SK-N-SH (cell line): ENCODE measurements at regions not wholly inside any gene's neighbourhood (a gene's known extent, or its start where the extent isn't known, plus 50 kb on each side); places are given as distances from the start of the nearest gene placed in this dataset.

Experiments used
- CTCF ChIA-PET: fragments of 300-600, 350-600 bp; formaldehyde crosslinking; extraction: SDS; loops from one replicate; lab custom pipeline; 2021; lab: Yijun Ruan, JAX
- POLR2A ChIA-PET: fragments of 350-600 bp; sonication (Branson Sonifier 250); formaldehyde crosslinking; extraction: SDS; loops from one replicate; lab custom pipeline; 2020; ENCODE audit warnings: antibody characterized with exemption, inconsistent platforms; lab: Yijun Ruan, JAX
- DNase-seq: peaks from one replicate; pipeline ENCODE4 v3.0.0; 2012
- H2AFZ ChIP-seq: fragments of 200-600 bp; sonication (generic); 2 replicates; pipeline ENCODE4 v1.8.1; 2016; ENCODE audit warnings: antibody characterized with exemption, mild to moderate bottlenecking, low read depth
- H3F3A ChIP-seq: fragments of 200-600 bp; sonication (generic); replicated peaks from 2 replicates; pipeline ENCODE3; 2016; ENCODE audit warnings: antibody characterized with exemption, mild to moderate bottlenecking; ENCODE audit not compliant: insufficient read depth
- H3K27ac ChIP-seq, 2 experiments: fragments of 200-500 bp in 1 of 2; fragments of 200-600 bp in 1 of 2; sonication (Bioruptor generic) in 1 of 2; sonication (generic), shearing (Covaris generic) in 1 of 2; 2 replicates each; pipeline versions ENCODE4 v1.5.1 to v1.6.1; 2014 to 2016; ENCODE audit warnings: low read depth in 2 of 2, inconsistent platforms in 1 of 2, low read length in 1 of 2, mild to moderate bottlenecking in 1 of 2, mixed read lengths in 1 of 2
- H3K27me3 ChIP-seq: fragments of 200-600 bp; sonication (generic), shearing (Covaris generic); 2 replicates; pipeline ENCODE4 v1.6.1; 2016; ENCODE audit warnings: mixed run types; ENCODE audit not compliant: insufficient read depth
- H3K36me3 ChIP-seq, 2 experiments: fragments of 200-500 bp in 1 of 2; fragments of 200-600 bp in 1 of 2; sonication (Bioruptor generic) in 1 of 2; sonication (generic) in 1 of 2; replicated peaks in 1 of 2; 2 replicates each; pipeline versions ENCODE3 to v1.5.1; 2014 to 2016; ENCODE audit warnings: low read length in 1 of 2, mild to moderate bottlenecking in 1 of 2; ENCODE audit not compliant: insufficient read depth in 2 of 2, control insufficient read depth in 1 of 2
- H3K4me1 ChIP-seq, 2 experiments: fragments of 200-500 bp in 1 of 2; fragments of 200-600 bp in 1 of 2; sonication (Bioruptor generic) in 1 of 2; sonication (generic), shearing (Covaris generic) in 1 of 2; 2 replicates each; pipeline versions ENCODE4 v1.5.1 to v1.6.1; 2014 to 2016; ENCODE audit warnings: low read depth in 1 of 2, low read length in 1 of 2, mixed run types in 1 of 2; ENCODE audit not compliant: insufficient read depth in 2 of 2, control insufficient read depth in 1 of 2
- H3K4me2 ChIP-seq: fragments of 200-600 bp; sonication (generic), shearing (Covaris generic); 2 replicates; pipeline ENCODE4 v1.6.1; 2017; ENCODE audit warnings: mixed run types
- H3K4me3 ChIP-seq, 2 experiments: fragments of 200-500 bp in 1 of 2; fragments of 200-600 bp in 1 of 2; sonication (Bioruptor generic) in 1 of 2; sonication (generic), shearing (Covaris generic) in 1 of 2; 2 replicates each; pipeline versions ENCODE4 v1.5.1 to v1.8.1; 2014 to 2016; ENCODE audit warnings: low read depth in 2 of 2, inconsistent platforms in 1 of 2, low read length in 1 of 2, mild to moderate bottlenecking in 1 of 2, mixed read lengths in 1 of 2, moderate library complexity in 1 of 2
- H3K79me2 ChIP-seq: fragments of 200-600 bp; sonication (generic); 2 replicates; pipeline ENCODE4 v1.8.1; 2017; ENCODE audit warnings: mild to moderate bottlenecking; ENCODE audit not compliant: insufficient read depth
- H3K9ac ChIP-seq: fragments of 200-600 bp; sonication (generic); 2 replicates; pipeline ENCODE4 v1.6.1; 2017; ENCODE audit warnings: mixed run types
- H3K9me2 ChIP-seq: fragments of 200-600 bp; sonication (generic); 2 replicates; pipeline ENCODE4 v1.6.1; 2017; ENCODE audit warnings: mixed run types
- H3K9me3 ChIP-seq: fragments of 200-600 bp; sonication (generic); 2 replicates; pipeline ENCODE4 v1.6.1; 2017; ENCODE audit warnings: mixed run types, mild to moderate bottlenecking, moderate library complexity
- H4K20me1 ChIP-seq: fragments of 200-600 bp; sonication (generic); 2 replicates; pipeline ENCODE4 v1.6.1; 2017; ENCODE audit warnings: mild to moderate bottlenecking, mixed run types; ENCODE audit not compliant: insufficient read depth
- CHD2 ChIP-seq: fragments of 150-350 bp; IDR thresholded peaks from 2 replicates; pipeline ENCODE4 v1.6.1; 2018; ENCODE audit warnings: low read length; ENCODE audit not compliant: partially characterized antibody
- EP300 ChIP-seq, 2 experiments: IDR thresholded peaks; 2 replicates each; pipeline versions ENCODE4 v1.4.0 to v1.6.1; 2012; ENCODE audit warnings: borderline replicate concordance in 1 of 2, low read depth in 1 of 2, low read length in 1 of 2
- FOXJ3 ChIP-seq: sonication (generic); formaldehyde crosslinking; IDR thresholded peaks from 2 replicates; pipeline ENCODE4 v1.5.1; 2020; ENCODE audit warnings: mild to moderate bottlenecking, missing genetic modification reagents
- GATA2 ChIP-seq: sonication (generic); formaldehyde crosslinking; IDR thresholded peaks from 2 replicates; pipeline ENCODE4 v1.5.0; 2020; ENCODE audit warnings: mild to moderate bottlenecking, missing genetic modification reagents
- NFIC ChIP-seq: IDR thresholded peaks from 2 replicates; pipeline ENCODE4 v1.4.0; 2012; ENCODE audit warnings: borderline replicate concordance
- RAD21 ChIP-seq: IDR thresholded peaks from 2 replicates; pipeline ENCODE4 v1.6.1; 2012; ENCODE audit warnings: mild to moderate bottlenecking, low read length
- RCOR1 ChIP-seq: fragments of 150-350 bp; IDR thresholded peaks from 2 replicates; pipeline ENCODE4 v1.6.1; 2017; ENCODE audit warnings: antibody characterized with exemption, low read length
- RXRA ChIP-seq: IDR thresholded peaks from 2 replicates; pipeline ENCODE4 v1.4.0; 2012; ENCODE audit warnings: low read depth, mild to moderate bottlenecking, borderline replicate concordance
- TEAD4 ChIP-seq: IDR thresholded peaks from 2 replicates; pipeline ENCODE4 v1.4.0; 2012; ENCODE audit warnings: mild to moderate bottlenecking, borderline replicate concordance; ENCODE audit not compliant: insufficient read depth
- YY1 ChIP-seq: IDR thresholded peaks from 2 replicates; pipeline ENCODE4 v1.4.0; 2012; ENCODE audit warnings: low read depth, mild to moderate bottlenecking
- WGBS: methylation state at CpG from one replicate; pipeline ENCODE4 v1.1.6; 2017; ENCODE audit warnings: low lambda C conversion rate; 5-methylcytosine and 5-hydroxymethylcytosine counted together
- TF ChIP-seq, protein P1 (sequence below): fragments of 200-600 bp; sonication (generic); IDR thresholded peaks from 2 replicates; pipeline ENCODE4 v1.6.1; 2017; ENCODE audit warnings: antibody characterized with exemption, mild to moderate bottlenecking, moderate library complexity
- TF ChIP-seq, protein P2 (sequence below): IDR thresholded peaks from 2 replicates; pipeline ENCODE4 v1.6.1; 2012; ENCODE audit warnings: mild to moderate bottlenecking, low read depth, low read length, moderate library complexity
- TF ChIP-seq, protein P3 (sequence below): IDR thresholded peaks from 2 replicates; pipeline ENCODE4 v1.4.0; 2012; ENCODE audit warnings: low read depth

DNA sequence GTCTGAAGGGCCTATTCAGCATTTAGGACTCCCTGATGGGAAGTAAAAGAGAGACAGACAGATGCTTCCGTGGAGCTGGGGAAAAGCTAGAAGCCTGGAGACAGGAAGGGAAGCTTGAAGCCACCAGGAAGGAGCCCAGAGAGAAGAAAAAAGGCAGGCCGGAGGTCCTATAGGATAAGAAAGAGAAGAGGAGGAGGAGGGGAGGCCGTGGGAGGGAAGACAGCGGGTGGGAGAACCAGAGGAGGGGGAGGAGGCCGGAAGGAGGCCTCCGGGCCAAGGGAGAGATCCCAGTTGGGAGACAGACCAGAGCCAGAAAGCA lies 107.1 kb upstream of the PKDCC start:
- Histone ChIP-seq H3F3A (no peaks in the 10 kb centered on the region), H3K27ac (no peak overlapping the region), H3K9me3 (no peaks in the 10 kb centered on the region), H3K4me2 (no peak overlapping the region), H3K4me1 (peaks cover 16% of the 10 kb centered on the region in 2 experiments; a peak in 2 of 4 replicates), H3K4me3 (no peak overlapping the region), H3K79me2 (no peaks in the 10 kb centered on the region), H2AFZ (no peak overlapping the region), H3K9ac (no peak overlapping the region), H3K9me2 (no peaks in the 10 kb centered on the region), H3K36me3 (no peaks in the 10 kb centered on the region), H3K27me3 (no peaks in the 10 kb centered on the region), H4K20me1 (no peaks in the 10 kb centered on the region)
- 54% methylated on average over 6 of the region's 6 CpGs for WGBS
- ChIA-PET CTCF (interaction anchor here (0.7 to 1.7 kb wide), 4 partner anchors 13 to 71 kb away, joined by 3 to 5 read pairs (median 4); no protein-coding TSS in a partner anchor), POLR2A (interaction anchor here (1.6 kb wide), 1 partner anchor 105 kb away, joined by 3 read pairs; no protein-coding TSS in a partner anchor)
- TF ChIP-seq YY1: no peak
- no peak for TF ChIP-seq CHD2
- TF ChIP-seq, protein P1, sequence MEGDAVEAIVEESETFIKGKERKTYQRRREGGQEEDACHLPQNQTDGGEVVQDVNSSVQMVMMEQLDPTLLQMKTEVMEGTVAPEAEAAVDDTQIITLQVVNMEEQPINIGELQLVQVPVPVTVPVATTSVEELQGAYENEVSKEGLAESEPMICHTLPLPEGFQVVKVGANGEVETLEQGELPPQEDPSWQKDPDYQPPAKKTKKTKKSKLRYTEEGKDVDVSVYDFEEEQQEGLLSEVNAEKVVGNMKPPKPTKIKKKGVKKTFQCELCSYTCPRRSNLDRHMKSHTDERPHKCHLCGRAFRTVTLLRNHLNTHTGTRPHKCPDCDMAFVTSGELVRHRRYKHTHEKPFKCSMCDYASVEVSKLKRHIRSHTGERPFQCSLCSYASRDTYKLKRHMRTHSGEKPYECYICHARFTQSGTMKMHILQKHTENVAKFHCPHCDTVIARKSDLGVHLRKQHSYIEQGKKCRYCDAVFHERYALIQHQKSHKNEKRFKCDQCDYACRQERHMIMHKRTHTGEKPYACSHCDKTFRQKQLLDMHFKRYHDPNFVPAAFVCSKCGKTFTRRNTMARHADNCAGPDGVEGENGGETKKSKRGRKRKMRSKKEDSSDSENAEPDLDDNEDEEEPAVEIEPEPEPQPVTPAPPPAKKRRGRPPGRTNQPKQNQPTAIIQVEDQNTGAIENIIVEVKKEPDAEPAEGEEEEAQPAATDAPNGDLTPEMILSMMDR: no peak
- TF ChIP-seq RXRA: no peak
- TF ChIP-seq RCOR1: no peak
- no peak for TF ChIP-seq TEAD4
- TF ChIP-seq EP300 (IDR thresholded peaks at IDR 0.05; ENCODE audit: borderline replicate concordance in 1 of 2, low read depth in 1 of 2, low read length in 1 of 2): no peak
- TF ChIP-seq GATA2 (CRISPR knock-in tag): no peak
- TF ChIP-seq, protein P2, sequence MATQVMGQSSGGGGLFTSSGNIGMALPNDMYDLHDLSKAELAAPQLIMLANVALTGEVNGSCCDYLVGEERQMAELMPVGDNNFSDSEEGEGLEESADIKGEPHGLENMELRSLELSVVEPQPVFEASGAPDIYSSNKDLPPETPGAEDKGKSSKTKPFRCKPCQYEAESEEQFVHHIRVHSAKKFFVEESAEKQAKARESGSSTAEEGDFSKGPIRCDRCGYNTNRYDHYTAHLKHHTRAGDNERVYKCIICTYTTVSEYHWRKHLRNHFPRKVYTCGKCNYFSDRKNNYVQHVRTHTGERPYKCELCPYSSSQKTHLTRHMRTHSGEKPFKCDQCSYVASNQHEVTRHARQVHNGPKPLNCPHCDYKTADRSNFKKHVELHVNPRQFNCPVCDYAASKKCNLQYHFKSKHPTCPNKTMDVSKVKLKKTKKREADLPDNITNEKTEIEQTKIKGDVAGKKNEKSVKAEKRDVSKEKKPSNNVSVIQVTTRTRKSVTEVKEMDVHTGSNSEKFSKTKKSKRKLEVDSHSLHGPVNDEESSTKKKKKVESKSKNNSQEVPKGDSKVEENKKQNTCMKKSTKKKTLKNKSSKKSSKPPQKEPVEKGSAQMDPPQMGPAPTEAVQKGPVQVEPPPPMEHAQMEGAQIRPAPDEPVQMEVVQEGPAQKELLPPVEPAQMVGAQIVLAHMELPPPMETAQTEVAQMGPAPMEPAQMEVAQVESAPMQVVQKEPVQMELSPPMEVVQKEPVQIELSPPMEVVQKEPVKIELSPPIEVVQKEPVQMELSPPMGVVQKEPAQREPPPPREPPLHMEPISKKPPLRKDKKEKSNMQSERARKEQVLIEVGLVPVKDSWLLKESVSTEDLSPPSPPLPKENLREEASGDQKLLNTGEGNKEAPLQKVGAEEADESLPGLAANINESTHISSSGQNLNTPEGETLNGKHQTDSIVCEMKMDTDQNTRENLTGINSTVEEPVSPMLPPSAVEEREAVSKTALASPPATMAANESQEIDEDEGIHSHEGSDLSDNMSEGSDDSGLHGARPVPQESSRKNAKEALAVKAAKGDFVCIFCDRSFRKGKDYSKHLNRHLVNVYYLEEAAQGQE: no peak
- no peak for TF ChIP-seq FOXJ3 (CRISPR knock-in tag)
- no peak for DNase-seq

DNA sequence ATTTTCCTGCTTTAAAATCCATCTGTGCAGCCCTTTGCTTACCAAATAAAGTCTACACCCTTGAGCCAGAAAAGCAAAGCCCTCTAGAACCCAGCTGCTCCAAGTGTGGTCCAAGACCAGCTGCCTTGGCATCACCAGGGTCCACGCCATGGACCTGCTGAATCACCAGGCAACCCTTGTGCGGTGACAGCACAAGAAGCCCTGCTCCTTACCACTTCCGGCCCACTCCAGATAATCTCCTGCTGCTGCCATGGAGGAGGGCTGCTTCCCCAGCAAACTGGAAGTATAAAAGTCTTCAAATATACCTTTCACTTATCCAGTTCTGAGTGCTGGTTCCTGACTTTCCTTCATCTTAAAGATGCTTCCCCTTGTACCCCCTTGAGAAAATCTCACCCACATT lies 106.0 kb upstream of the PKDCC start:
- Histone ChIP-seq H3K9me2 (no peaks in the 10 kb centered on the region), H2AFZ (no peak overlapping the region), H3F3A (no peaks in the 10 kb centered on the region), H4K20me1 (no peaks in the 10 kb centered on the region), H3K36me3 (no peaks in the 10 kb centered on the region), H3K79me2 (no peaks in the 10 kb centered on the region), H3K9me3 (no peaks in the 10 kb centered on the region), H3K27ac (no peak overlapping the region), H3K4me2 (no peak overlapping the region), H3K4me3 (no peak overlapping the region), H3K9ac (no peak overlapping the region), H3K4me1 (peaks cover 16 to 19% of the 10 kb centered on the region in 2 experiments; a peak in 3 of 4 replicates), H3K27me3 (no peaks in the 10 kb centered on the region)
- POLR2A ChIA-PET: interaction anchor here (1.6 kb wide), 1 partner anchor 104 kb away, joined by 3 read pairs; no protein-coding TSS in a partner anchor
- no peak for DNase-seq
- TF ChIP-seq RAD21 (no peak), RCOR1 (no peak), NFIC (no peak)
- TF ChIP-seq, protein P3, sequence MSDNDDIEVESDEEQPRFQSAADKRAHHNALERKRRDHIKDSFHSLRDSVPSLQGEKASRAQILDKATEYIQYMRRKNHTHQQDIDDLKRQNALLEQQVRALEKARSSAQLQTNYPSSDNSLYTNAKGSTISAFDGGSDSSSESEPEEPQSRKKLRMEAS: no peak
- WGBS: 87% methylated on average over 3 of the region's 3 CpGs
- CTCF ChIA-PET: interaction anchor here (1.0 to 2.3 kb wide), 2 partner anchors 71 to 72 kb away, joined by 3 to 11 read pairs; no protein-coding TSS in a partner anchor
